GM21423 (cell line): ENCODE measurements at regions not wholly inside any gene's neighbourhood (a gene's known extent, or its start where the extent isn't known, plus 50 kb on each side); places are given as distances from the start of the nearest gene placed in this dataset.
"Not testable (repeated sequence)": the region's sequence is repeated elsewhere in the genome, so short reads cannot be mapped to it uniquely, and the experiment has no call there.

ENCODE experiments used
- ATAC-seq: cut with Tn5 transposase; IDR thresholded peaks from one replicate; pipeline ENCODE4 v1.9.1; 2021; ENCODE audit warnings: mild to moderate bottlenecking, moderate library complexity; ENCODE audit not compliant: unreplicated experiment

DNA sequence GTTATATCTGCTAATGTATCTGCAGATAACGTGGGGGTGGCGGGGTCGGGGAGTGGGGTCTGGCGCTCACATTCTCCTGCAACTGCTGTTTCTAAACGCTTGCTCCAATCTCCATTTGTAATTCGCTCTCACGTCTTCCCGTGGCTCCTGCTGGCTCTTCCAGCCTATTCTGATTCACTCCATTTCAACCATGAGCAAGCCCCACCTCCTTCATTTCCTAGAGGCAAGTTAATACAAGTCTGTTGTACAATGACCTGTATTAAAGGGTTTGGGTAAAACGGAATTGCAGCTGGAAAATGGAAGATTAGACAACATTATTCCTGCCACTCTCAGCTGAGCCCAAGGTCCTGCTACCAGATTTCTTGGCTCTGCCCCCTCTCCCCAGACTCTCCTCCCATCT, 132.3 kb downstream of the CSNK2A3 start:
- no peak for ATAC-seq

DNA sequence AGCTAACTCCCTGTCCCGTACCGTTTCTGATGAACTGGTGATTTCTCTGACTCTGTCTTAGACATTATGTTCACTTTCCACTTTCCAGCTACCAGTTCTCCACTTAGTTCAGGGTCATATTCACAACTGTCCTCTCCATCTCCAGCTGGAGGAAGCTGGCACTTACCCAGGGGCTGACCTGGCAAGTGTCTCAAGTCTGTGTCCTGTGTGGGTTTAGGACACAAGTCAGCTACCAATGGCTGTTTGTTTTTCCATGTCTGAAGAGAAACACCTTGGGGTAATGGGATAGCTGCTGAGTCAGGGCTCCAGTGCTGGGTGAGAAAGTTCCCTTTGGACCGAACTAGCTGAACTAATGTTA, 134.4 kb downstream of the CSNK2A3 start:
- ATAC-seq: no peak

DNA sequence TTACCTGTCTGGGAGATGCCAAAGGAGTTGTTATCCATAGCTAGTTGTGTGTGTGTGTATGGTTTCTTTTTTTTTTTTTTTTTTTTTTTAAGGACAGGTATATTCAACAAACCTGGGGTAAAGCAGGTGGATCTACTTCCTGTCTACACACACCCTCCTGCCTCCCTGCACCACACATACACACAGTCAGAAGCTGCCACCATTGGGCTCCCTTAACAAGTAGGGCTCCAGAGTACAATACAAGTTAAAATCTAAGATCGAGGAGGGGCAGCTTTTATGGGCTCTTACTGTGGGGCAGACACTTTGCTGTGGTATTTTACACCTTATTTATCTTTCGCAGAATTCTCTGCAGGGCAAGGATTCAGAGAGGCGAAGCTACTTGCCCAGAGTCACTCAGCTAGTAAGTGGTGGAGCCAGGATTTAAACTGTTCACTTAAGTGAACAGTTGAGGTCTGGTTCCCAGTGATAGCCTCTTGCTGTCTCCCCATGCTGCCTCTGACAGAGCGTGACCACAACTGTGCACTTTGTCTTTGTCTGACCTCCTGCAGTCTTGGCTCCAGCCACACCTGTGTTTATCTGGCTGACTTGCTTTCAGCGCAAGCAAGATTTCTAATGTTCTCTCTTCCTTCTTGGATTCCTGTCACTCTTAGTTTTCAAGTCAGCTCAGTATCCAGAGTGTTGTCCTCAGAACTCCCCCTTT, 135.0 kb downstream of the CSNK2A3 start:
- no peak for ATAC-seq

DNA sequence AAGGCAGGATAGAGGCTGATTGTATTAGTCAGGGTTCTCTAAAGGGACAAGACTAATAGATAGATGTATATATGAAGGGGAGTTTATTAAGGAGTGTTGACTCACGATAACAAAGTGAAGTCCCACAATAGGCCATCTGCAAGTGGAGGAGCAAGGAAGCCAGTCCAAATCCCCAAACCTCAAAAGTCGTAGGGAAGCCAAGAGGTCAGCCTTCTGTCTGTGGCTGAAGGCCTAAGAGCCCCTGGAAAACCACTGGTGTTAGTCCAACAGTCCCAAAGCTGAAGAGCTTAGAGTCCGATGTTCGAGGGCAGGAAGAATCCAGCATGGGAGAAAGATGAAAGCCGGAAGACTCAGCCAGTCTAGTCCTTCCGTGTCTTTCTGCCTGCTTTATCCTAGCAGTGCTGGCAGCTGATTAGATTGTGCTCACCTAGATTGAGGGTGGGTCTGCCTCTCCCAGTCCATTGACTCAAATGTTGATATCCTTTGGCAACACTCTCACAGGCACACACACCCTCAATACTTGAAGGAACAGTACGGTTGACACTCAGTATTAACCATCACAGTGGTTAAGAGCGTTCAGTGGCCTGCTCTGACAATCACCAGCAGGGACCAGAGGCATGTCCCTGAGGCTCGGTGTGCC, 135.6 kb downstream of the CSNK2A3 start:
- no peak for ATAC-seq

DNA sequence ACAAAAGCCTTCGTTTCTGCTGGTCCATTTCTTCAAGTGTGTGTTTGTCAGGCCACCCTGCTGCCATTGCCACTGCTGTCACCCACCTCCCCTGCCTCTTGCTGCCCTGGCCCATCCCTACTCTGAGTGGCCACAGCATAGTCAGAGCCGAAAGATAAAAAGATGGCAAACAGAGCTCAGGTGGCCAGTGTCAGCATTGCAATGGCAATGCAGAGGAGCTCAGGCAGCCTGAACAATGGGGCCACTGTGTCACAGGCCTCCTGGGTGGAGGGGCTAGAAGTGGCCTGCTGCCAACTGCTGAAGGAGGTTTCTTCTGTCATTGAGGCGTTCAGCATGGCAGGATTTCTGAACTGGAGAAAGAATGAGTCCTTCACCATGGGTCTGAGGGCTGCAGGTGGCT, 137.1 kb downstream of the CSNK2A3 start:
- ATAC-seq: no peak

DNA sequence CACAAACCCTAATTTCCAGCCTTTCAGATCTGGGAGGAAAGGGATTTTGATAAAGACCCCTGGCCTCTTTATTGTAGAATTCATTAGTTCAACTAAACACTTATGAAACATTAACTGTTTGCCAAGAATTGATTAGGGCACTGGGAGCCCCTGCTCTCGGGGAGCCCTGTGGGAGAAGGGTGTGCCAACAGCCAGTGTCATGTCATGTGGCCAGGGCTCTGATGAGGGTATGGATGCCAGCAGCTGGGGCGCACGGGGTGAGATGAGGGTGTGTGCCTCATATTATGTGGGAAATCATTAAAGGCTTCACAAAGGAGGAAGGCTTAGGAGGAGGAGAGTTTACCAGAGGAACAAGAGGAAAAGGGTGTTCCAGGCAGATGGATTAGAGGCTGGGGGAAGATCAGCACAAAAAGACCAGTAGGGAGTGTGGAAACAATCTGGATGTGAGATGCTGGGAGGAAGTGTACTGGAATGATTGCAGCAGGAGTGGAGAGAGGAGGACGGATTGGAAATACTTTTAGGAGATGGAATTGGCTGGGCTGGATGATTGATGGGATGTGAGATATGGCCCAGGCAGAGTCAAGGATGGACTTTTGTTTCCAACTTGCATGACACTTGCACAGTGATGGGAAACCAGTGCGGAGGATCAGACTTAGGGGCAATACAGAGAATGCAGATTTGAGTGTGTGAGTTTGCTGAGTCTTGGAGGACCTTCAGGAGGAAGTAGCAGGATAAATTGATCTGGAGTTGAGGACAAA, 137.8 kb downstream of the CSNK2A3 start:
- ATAC-seq: no peak

- ATAC-seq: no peak
Measured at GRCh38 chr11:11213117-11213516, 139.9 kb downstream of the CSNK2A3 start.

- ATAC-seq: no peak
Measured at GRCh38 chr11:11211888-11212287, 141.2 kb downstream of the CSNK2A3 start.

DNA sequence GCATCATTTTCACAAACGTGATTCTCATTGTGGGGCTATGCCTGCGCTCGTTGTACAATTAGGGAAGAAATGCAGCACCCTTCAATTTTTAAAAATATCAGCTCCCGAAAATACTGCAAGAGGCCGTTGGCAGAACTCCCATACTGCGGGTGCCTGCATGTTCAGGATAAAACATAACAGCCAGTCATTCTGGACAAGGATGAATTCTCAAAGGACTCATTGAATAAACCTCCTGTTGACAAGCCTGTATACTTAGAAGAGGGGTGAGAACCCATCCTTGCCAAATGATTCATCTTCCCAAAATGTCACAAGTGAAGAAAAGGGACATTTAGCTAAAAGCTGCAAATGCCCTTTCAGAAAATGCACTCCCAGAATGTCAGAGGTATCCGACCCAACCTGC, 141.9 kb downstream of the CSNK2A3 start:
- ATAC-seq: no peak

DNA sequence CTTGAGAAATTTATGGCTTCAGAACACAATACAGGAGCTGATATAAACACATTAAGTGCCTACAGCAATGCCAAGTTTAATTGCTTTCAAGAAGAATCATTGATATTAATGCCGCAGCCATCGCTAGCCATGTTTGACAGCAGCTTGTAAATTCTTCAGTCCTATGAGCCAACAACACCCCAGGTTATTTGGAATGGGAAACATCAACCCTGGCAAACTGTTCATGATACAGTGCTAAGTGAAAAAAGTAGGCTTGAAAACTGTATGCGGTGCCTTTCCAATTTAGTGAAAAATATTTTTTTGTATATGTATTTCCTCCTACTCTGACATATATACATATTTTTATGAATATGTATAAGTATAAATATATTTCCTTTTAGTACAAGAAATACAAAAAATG, 142.6 kb downstream of the CSNK2A3 start:
- ATAC-seq: no peak

- no peak for ATAC-seq
Measured at GRCh38 chr11:11209967-11210366, 143.1 kb downstream of the CSNK2A3 start.

GRCh38 chr11:11208994-11209393, 144.1 kb downstream of the CSNK2A3 start:
- no peak for ATAC-seq

DNA sequence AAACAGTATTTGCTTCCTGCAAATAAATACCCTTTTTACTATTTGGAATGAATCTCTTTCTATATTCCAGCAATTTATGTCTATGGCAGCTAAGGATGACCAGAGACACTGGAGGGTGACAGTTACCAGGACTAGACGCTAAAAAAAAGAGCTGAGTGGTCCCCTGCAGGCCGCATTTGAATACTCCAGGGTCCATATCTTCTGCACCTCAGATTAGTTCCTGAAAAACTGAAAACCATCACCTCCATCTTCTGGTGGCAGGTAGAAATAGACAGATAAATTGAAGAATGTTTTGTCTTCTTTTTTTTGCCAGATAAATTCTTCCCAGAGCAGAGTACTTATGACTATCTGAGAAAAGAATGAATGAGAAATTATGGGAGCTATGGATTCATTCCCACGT, 145.6 kb downstream of the CSNK2A3 start:
- no peak for ATAC-seq

GRCh38 chr11:11206484-11206883, 146.6 kb downstream of the CSNK2A3 start:
- ATAC-seq: no peak

GRCh38 chr11:11202885-11203284, 150.2 kb downstream of the CSNK2A3 start:
- ATAC-seq: no peak

GRCh38 chr11:11201302-11201701, 151.7 kb downstream of the CSNK2A3 start:
- ATAC-seq: not testable (repeated sequence)

- ATAC-seq: no peak
Measured at GRCh38 chr11:11192541-11192940, 160.5 kb downstream of the CSNK2A3 start.

DNA sequence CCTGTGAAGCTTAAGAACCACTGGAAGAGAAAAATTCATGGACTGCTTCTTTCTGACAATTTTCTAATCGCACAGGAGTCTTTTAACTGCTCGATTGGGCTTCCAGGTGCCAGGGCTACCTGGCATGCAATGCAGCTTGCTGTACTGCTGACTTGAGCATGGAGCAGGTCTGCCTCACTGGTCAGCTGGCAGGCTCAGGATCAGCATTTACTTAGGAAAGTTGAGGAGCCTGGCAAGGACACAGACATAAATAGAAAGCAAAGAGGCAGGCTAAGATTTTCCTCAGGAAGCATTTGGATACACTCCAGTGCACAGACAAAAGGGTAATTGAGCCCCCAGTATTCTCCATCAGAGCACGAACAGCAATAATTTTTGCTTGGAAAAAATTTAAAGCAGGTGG, 163.5 kb downstream of the CSNK2A3 start:
- ATAC-seq: no peak

- no peak for ATAC-seq
Measured at GRCh38 chr11:11186249-11186648, 166.8 kb downstream of the CSNK2A3 start.

DNA sequence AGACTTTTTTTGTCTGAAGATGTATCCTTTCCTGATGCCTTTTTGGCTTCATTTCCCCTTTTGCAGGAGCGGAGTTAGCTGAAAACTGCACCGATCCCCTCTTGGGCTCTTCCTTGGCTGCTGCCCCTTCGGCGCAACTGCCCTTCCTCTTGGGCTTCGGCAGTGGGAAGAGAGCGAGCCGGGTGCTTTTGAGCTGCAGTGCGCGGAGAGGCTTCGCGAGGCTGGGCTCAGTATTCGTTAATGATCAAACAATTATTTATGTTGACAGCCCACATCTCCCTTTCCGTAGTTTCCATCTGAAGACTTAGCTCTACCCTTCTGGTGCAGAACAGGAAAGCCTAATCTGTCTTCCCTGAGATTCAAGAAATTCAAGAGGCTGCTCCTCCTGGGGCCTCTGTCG, 170.8 kb downstream of the CSNK2A3 start:
- no peak for ATAC-seq

DNA sequence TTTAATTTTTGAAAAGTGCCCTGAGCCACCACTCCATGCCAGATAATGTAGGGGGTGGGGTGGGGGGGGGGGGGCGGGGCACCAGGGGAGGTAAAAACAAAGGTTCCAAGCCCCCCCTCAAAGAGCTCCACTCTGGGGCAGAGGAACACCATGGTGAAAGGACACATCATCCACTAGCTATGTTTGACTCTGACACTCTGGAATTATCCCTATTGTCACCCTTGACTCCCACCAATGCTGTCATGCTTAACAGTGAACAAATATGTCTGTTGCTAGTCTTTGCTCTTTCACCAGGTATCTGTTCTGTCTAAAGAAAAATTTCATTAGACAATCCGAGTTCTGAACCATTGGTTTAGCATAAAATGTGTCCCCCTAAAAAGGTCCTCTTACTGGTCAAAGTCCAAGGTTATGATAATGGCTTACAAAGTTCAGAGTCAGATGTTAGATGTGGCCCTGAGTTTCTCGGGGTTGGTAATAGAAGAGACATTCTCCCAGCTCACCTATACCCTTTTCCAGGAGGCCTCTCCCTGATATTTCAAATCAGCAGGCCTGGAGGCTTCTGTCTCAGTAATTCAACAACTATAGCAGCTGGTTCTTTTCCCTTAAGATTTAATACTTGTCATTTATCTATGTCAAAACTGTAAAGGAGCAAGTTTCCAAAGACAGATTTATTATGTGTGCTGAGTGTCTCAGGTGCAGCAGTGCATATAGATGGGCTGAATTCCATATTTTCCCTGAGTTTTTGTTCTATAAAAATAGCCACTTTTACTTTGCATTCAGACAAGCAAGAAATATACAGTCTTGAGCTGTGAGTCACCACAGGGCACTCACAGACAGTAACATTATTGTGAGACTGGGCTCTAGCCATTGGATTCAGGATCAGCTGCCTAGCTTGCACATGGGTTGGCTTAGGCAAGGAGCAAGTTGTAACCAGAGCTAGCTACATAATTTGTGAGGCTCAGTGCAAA, 174.1 kb downstream of the CSNK2A3 start:
- no peak for ATAC-seq
